ENCODE measurements at regions not wholly inside any gene's neighbourhood (a gene's known extent, or its start where the extent isn't known, plus 50 kb on each side); places are given as distances from the start of the nearest gene placed in this dataset.

GRCh38 chr13:53382008-53382407 is 353.4 kb downstream of the OLFM4 start:
- no peak overlapping the region for H4K8ac ChIP-seq (replicated peaks; ENCODE audit: insufficient read length, low read depth, low read length)
- H3K23me2 ChIP-seq (ENCODE audit: insufficient read length, low read depth, low read length, poor library complexity, severe bottlenecking) = no peaks in the 10 kb centered on the region
- H2AFZ ChIP-seq (ENCODE audit: low read length) = no peak overlapping the region
- no peak overlapping the region for H2BK120ac ChIP-seq (ENCODE audit: low read depth, low read length, poor library complexity, severe bottlenecking)
- H2BK20ac ChIP-seq (ENCODE audit: low read depth, low read length, poor library complexity, severe bottlenecking) = no peak overlapping the region
- H3K27ac Mint-ChIP-seq = no peak overlapping the region
- H3K4me2 ChIP-seq (ENCODE audit: insufficient read depth, insufficient read length, low read length) = no peak overlapping the region
- no peak overlapping the region for H4K91ac ChIP-seq (ENCODE audit: insufficient read length, low read depth, low read length)
- H3K9ac ChIP-seq (ENCODE audit: extremely low read depth, insufficient read length, low read length) = no peak overlapping the region
- no peak overlapping the region for H3K27ac ChIP-seq (ENCODE audit: insufficient read length, low read depth, low read length)
- no peaks in the 10 kb centered on the region for H4K20me1 ChIP-seq (ENCODE audit: control insufficient read depth, insufficient read depth, insufficient read length)
- H3K36me3 Mint-ChIP-seq (ENCODE audit: insufficient read depth in 1 of 3, low read depth in 3 of 3) = no peaks in the 10 kb centered on the region
- no peaks in the 10 kb centered on the region for H3K79me2 ChIP-seq (ENCODE audit: insufficient read depth, low read length)
- no peaks in the 10 kb centered on the region for H3K79me1 ChIP-seq (ENCODE audit: insufficient read depth, low read depth, low read length, poor library complexity, severe bottlenecking)
- no peak overlapping the region for H2BK15ac ChIP-seq (ENCODE audit: low read depth, low read length)
- H3K9me3 Mint-ChIP-seq = peaks cover 0 to 2% of the 10 kb centered on the region in 2 experiments; a peak in 2 of 5 replicates
- no peak overlapping the region for H3K18ac ChIP-seq (ENCODE audit: insufficient read length, low read depth, low read length)
- H3T11ph ChIP-seq (ENCODE audit: low read length) = no peak overlapping the region
- WGBS (ENCODE audit: extremely low coverage, insufficient read length, low lambda C conversion rate) = no CpG with 5 or more reads among the region's 3 CpGs
- H3K4ac ChIP-seq (ENCODE audit: low read depth, low read length) = no peak overlapping the region
- peak; percentile 64 for TF ChIP-seq CTCF (conservative IDR thresholded peaks at IDR 0.05)
- peak; percentile 61 for DNase-seq
- H3K4me1 Mint-ChIP-seq = peaks cover 13% of the 10 kb centered on the region in 2 experiments
- no peak overlapping the region for H3K14ac ChIP-seq (ENCODE audit: insufficient read depth, low read length)
- H3K23ac ChIP-seq (ENCODE audit: insufficient read length, low read depth, low read length) = no peak overlapping the region
- H4K5ac ChIP-seq (ENCODE audit: insufficient read length, low read depth, low read length) = no peak overlapping the region
- H3K4me3 Mint-ChIP-seq = no peak overlapping the region
- no peak overlapping the region for H2AK5ac ChIP-seq (ENCODE audit: insufficient read length, low read length)
- H3K27me3 ChIP-seq (ENCODE audit: insufficient read depth, low read length) = no peaks in the 10 kb centered on the region
- no peak overlapping the region for H2BK5ac ChIP-seq (ENCODE audit: insufficient read length, low read length)
- no peak overlapping the region for H3K56ac ChIP-seq (ENCODE audit: insufficient read length, low read depth, low read length)
- H2BK12ac ChIP-seq (ENCODE audit: insufficient read length, low read depth, low read length) = no peak overlapping the region
- H3K9me3 ChIP-seq (ENCODE audit: control insufficient read depth, low read depth, low read length) = no peaks in the 10 kb centered on the region
- H3K4me1 ChIP-seq (ENCODE audit: insufficient read depth, low read length) = peaks cover 3% of the 10 kb centered on the region; the same call in 1 of the 2 replicates
- no peaks in the 10 kb centered on the region for H3K27me3 Mint-ChIP-seq (ENCODE audit: low read depth)

All from H9 (cell line).